Erythroblast (primary cell): ENCODE measurements at regions not wholly inside any gene's neighbourhood (a gene's known extent, or its start where the extent isn't known, plus 50 kb on each side); places are given as distances from the start of the nearest gene placed in this dataset.

Experiments used
- DNase-seq, 2 experiments: peaks; one replicate each; lab custom pipeline; 2025; lab: John Stamatoyannopoulos, UW
- GATA1 ChIP-seq: IDR thresholded peaks from 2 replicates; pipeline ENCODE4 v1.6.1; 2011; ENCODE audit warnings: low read depth, mild to moderate bottlenecking, control low read depth, low read length, moderate library complexity
- POLR2A ChIP-seq: IDR thresholded peaks from 2 replicates; pipeline ENCODE4 v1.6.1; 2011; ENCODE audit warnings: mild to moderate bottlenecking, low read length

DNA sequence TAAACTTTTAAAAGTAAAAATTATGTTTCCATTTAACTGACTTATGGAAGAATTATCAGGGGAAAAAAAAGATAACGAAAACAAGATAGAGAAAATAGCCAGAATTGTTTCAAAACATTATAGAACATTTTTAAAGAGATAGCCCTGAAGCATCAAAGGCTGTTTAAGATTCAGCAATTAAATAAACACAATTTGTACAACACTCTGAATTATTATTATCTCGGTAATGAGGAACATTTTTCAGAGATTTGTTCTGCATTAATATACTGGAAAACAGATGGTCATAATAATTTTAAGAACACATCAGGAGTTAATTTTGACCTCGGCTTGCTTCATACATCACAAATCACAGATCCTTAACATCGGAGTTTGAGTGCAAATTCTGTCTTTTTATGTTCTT is 643.8 kb downstream of the SORCS1 start:
- DNase-seq = no peak
- TF ChIP-seq POLR2A (no peak), GATA1 (no peak)

DNA sequence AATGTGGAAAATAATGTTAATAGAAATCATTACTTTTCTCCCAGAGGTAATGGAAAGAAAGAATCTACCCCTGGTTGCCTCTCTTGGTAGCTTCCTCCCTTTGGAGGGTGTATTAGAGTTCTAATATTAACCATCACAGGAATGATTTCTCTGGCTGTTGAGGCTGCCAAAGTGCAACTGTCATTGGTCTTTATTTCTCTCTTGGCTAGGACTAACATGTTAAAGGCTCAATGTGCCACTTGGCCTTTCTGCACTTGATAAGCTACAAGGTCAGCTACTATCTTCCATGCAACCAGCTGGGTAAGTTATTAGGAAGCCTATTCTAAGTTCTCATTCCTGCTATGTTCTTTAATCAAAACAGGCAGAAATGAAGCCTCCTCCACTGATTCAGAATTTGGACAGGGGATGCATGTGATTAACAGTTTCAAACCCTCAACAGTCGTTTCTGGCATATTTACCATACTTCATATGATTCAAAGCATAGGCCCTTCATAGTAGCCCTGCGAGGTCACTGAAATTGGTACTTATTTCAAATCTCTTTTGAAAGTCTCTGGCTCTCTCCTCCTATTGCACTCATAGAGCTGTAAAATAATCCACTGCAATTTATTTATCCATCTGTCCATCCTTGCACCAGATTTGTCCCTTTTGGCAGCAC is 645.0 kb downstream of the SORCS1 start:
- DNase-seq = no peak
- TF ChIP-seq GATA1 = no peak
- no peak for TF ChIP-seq POLR2A

DNA sequence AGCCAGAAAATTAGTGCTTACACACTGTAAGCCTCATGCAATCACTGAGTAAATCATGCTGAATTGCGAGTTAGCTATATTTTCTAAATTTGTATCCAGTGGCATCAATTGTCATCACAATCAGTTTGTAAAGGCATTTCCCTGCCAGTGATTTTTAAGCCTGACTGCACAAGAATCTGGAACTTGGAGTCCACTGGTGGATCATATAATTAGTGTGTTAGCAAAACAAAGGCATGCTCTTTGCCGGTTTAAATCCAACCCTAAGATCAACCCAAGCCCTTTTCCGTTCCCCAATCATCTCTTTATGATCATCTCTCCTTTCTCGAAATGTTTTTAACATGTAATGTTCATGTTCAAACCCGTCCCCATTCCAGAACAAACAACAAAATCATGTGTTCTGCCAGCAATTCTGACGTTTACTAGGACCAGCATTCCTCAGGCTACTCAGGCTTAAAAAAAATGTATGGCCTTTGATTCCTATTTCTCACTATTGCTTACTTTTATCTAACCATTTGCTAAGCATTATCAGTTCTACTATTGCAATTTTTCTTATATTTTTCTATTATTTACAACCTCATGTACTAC is 649.2 kb downstream of the SORCS1 start:
- TF ChIP-seq GATA1 (no peak), POLR2A (no peak)
- DNase-seq = no peak

- DNase-seq = no peak
- TF ChIP-seq GATA1 (no peak), POLR2A (no peak)
Measured at GRCh38 chr10:106513352-106513771, 651.1 kb downstream of the SORCS1 start.

DNA sequence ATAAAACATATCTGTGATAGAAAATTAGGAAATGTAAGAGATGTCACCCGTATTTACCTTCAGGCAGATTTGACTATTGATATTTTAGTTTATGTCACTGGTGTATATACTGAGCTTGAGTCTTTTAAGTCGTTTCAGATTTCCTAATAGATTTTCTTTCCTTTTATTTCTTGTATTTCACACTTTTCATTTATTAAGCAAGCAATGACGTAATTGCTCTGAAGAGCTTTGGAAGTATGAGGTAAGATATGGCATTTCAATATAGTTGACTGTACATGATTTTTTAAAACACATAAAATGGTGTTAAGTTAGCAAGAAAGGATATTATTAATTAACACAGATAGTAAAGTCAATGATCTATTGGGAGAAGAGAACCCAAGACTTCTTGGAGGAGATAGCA is 652.6 kb downstream of the SORCS1 start:
- DNase-seq = no peak
- TF ChIP-seq POLR2A (no peak), GATA1 (no peak)

DNA sequence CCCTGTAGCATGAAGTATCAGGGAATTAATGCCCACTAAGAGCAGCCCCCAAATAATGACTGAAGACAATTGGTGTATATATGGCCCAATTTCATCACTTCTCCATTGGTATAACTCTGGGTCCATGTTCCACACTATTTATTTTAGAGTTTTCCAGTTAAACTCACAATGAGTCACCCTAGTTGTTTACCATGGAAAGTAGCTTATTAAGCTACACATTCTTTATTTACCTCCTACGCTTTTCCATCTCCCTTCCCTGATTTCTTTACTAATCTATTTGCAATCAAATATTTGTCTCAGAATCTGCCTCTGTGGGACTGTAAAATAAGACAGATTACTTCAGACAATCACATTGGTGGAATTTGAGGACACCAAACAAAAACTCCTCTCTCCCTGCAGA is 655.6 kb downstream of the SORCS1 start:
- DNase-seq = no peak
- TF ChIP-seq POLR2A (no peak), GATA1 (no peak)

DNA sequence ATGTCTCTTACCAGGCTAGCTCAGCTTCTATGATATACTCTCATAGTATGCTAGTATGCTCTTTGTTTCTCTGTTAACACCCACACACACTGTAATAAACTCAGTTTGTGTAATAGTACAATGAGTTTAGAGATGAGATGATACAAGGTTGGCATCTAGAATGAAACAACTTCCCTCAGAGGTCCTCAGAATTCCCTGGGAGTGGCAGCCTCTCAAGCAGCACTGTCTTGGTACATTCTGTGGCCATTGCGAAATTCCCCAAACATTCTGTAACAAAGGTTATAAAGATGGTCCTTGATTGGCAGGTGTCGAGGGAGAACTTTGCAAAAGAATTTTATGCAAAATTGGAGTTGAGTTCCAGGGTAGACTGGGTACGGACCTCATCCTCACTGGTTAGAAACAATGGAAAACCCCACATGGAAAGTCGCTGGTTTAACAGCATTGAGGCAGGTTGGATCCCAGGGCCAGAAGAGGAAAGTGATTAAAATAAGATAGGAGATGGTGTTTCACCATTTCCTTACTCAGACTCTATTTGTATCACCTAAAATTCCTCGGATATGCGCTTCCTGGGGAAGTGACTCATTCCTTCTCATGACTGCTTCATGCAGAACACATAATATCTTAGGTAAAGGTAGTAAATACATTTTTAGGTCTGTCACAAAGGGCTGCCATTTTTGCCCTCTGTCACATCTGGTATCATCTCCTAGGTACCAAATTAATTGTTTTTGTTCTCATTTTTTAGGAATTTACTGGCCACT is 657.8 kb downstream of the SORCS1 start:
- no peak for DNase-seq
- TF ChIP-seq GATA1 (no peak), POLR2A (no peak)

DNA sequence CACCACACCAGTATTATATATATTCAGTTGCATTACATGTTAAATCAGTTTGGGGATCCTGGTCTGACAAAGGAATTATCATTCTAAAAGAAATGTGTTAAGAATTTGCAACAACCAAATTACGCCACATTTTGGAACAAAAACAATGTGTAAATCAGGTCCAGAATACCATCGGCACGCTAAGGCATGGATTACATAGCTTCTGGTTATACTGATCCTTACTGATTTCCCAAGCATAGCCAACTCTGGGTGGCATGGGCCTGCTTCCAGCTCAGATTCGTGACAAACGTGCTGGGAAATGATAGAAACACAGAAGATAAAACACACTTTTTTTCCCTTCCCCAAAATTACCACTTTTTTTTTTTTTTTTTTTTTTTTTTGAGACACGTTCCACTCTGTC is 660.0 kb downstream of the SORCS1 start:
- DNase-seq = no peak
- no peak for TF ChIP-seq GATA1

DNA sequence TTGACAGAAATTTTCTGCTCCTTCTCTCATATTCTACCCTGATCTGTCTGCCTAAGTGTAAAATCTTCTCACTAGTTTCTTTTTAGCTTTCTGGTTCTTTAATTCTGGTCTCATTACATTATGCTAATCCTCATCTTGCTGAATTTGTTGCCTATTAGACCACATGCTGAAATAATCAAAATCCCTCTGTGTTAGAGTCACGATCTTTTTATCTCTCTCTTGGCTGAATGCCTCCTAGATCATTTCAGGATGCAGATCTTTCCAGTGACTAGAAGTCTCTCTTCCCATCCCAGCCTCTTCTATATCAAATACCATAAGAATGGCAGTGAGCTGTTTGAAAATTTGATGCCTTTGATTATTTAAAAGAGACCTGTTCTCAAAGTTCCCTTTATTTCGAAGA is 661.9 kb downstream of the SORCS1 start:
- no peak for DNase-seq
- no peak for TF ChIP-seq GATA1

DNA sequence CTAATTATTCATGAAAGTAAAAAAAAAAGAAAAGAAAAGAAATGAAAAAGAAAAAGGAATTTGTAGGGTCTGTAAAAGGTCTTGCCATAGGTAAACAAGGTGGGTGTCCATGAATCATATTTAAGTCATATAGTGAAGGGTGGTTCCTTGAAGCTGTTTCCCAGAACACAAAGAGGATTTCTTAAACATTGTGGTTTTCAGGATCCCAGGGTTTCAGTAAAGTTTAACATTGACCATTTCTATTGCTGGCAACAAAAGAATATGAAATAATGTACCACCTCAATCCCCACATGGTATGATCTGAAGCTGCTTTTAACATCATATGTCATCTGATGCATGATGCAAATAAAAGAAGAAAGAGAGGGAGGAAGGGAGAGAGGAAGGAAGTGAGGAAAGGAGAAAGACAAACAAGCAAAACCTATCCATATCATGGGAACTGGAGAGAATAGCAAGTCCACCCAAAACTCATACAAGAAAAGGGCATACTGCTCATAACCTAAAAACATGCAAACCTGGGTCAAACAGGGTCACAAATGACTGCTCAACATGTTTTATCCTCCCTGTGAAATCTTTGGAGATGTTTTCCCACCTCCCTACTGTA is 663.5 kb downstream of the SORCS1 start:
- DNase-seq = no peak
- TF ChIP-seq GATA1 (no peak), POLR2A (no peak)

GRCh38 chr10:106500041-106500924 is 664.2 kb downstream of the SORCS1 start:
- TF ChIP-seq GATA1 (no peak), POLR2A (no peak)
- no peak for DNase-seq

DNA sequence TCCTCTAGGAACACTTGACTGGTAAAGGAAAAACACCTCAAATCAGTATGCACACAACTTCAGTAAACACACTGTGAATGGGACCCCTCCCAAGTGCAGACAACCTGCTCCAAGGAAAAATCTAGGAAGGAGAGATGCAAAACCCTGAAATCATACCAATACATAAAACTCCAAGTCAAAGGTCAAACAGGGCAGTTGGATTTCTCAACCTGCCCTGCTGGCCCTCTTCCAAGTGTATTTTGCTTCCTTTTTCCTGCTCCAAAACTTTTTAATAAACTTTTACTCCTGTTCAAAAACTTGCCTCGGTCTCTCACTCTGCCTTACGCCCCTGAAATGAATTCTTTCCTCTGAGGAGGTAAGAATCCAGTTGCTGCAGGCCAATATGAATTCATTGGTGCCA is 665.1 kb downstream of the SORCS1 start:
- DNase-seq = no peak
- TF ChIP-seq POLR2A (no peak), GATA1 (no peak)

DNA sequence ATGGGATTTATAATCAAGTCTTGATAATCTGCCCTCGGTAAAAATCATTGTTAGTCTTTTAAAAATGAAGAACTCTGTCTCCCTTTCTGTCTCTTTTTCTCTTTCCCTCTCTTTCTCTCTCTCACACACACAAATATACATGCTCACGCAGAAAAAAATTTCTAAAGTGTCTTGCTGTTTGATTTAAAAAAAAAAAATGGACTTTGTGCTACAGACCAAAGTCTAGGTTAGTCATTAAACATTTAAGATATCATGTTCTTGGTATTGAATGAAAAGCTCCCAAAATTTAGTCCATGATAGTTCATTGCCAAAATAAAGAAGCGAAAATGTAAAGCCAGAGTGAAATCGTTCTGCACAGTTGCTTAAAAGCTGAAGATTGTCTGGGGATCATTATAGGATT is 665.8 kb downstream of the SORCS1 start:
- TF ChIP-seq POLR2A (no peak), GATA1 (no peak)
- DNase-seq = no peak

DNA sequence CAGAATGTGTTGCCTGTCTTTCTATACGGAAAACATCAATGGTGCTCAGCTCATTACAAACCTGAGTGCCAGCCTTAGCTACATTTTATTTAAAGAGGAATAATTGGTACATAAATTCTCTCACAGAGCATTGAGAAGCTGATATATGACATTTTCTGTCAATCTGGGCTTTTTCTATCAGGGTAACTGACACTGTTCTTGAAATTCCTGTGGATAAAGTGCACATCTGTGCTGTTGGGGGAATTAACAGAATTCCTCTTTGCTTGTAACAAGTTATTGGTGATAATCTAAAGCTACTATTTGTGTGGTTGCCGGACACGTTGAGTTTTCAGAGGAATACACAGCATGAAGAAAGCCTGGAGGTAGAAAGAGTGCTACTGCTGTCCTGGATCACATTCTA is 668.6 kb downstream of the SORCS1 start:
- TF ChIP-seq POLR2A (no peak), GATA1 (no peak)
- DNase-seq = no peak
